ENCODE measurements at regions not wholly inside any gene's neighbourhood (a gene's known extent, or its start where the extent isn't known, plus 50 kb on each side); places are given as distances from the start of the nearest gene placed in this dataset.

GRCh38 chr15:39247574-39247973, 333.3 kb upstream of the THBS1 start:
- TF ChIP-seq EZH2phosphoT487 (IDR thresholded peaks at IDR 0.05; ENCODE audit: low read length) (no peak), CTCF (IDR thresholded peaks at IDR 0.05; ENCODE audit: low read length) (no peak), EZH2 (optimal IDR thresholded peaks at IDR 0.05; ENCODE audit: low read depth, low read length) (no peak)

Measured in MM.1S (cell line).